HG03442 (cell line): ENCODE measurements at regions not wholly inside any gene's neighbourhood (a gene's known extent, or its start where the extent isn't known, plus 50 kb on each side); places are given as distances from the start of the nearest gene placed in this dataset.

ENCODE experiments used
- ATAC-seq: cut with Tn5 transposase; IDR thresholded peaks from one replicate; pipeline ENCODE4 v1.9.1; 2021; ENCODE audit warnings: mild to moderate bottlenecking, moderate library complexity; ENCODE audit not compliant: unreplicated experiment

- no peak for ATAC-seq
Observed at GRCh38 chr17:34154961-34155730, 99.9 kb upstream of the CCL2 start.

- ATAC-seq, result no peak
Observed at GRCh38 chr17:34155947-34156346, 99.1 kb upstream of the CCL2 start.

GRCh38 chr17:34156401-34156740 is 98.7 kb upstream of the CCL2 start:
- ATAC-seq, result no peak

- ATAC-seq, result no peak
Observed at GRCh38 chr17:34156741-34157589, 98.1 kb upstream of the CCL2 start.

GRCh38 chr17:34161690-34162089 is 93.4 kb upstream of the CCL2 start:
- no peak for ATAC-seq

GRCh38 chr17:34163123-34163522 is 92.0 kb upstream of the CCL2 start:
- ATAC-seq, result no peak

GRCh38 chr17:34163646-34164045 is 91.4 kb upstream of the CCL2 start:
- no peak for ATAC-seq

GRCh38 chr17:34164837-34165236 is 90.2 kb upstream of the CCL2 start:
- no peak for ATAC-seq

GRCh38 chr17:34166352-34166751 is 88.7 kb upstream of the CCL2 start:
- no peak for ATAC-seq

- ATAC-seq, result no peak
Observed at GRCh38 chr17:34167354-34167753, 87.7 kb upstream of the CCL2 start.

GRCh38 chr17:34168989-34169388 is 86.1 kb upstream of the CCL2 start:
- ATAC-seq, result no peak

- ATAC-seq, result no peak
Observed at GRCh38 chr17:34169496-34169895, 85.6 kb upstream of the CCL2 start.

- ATAC-seq, result no peak
Observed at GRCh38 chr17:34171245-34171818, 83.8 kb upstream of the CCL2 start.

- ATAC-seq, result no peak
Observed at GRCh38 chr17:34172390-34172918, 82.6 kb upstream of the CCL2 start.

- no peak for ATAC-seq
Observed at GRCh38 chr17:34173241-34173640, 81.8 kb upstream of the CCL2 start.

- ATAC-seq, result no peak
Observed at GRCh38 chr17:34174496-34174895, 80.6 kb upstream of the CCL2 start.

- ATAC-seq, result no peak
Observed at GRCh38 chr17:34176440-34176839, 78.6 kb upstream of the CCL2 start.

- ATAC-seq, result no peak
Observed at GRCh38 chr17:34177642-34178041, 77.4 kb upstream of the CCL2 start.

GRCh38 chr17:34178092-34178491 is 77.0 kb upstream of the CCL2 start:
- no peak for ATAC-seq

GRCh38 chr17:34182036-34182803 is 72.9 kb upstream of the CCL2 start:
- no peak for ATAC-seq

- no peak for ATAC-seq
Observed at GRCh38 chr17:34195987-34196386, 59.1 kb upstream of the CCL2 start.
